T-helper 2 cell (primary cell): ENCODE measurements at regions not wholly inside any gene's neighbourhood (a gene's known extent, or its start where the extent isn't known, plus 50 kb on each side); places are given as distances from the start of the nearest gene placed in this dataset.
"Not testable (repeated sequence)": the region's sequence is repeated elsewhere in the genome, so short reads cannot be mapped to it uniquely, and the experiment has no call there.

Experiments used
- DNase-seq, 5 experiments: peaks; one replicate each; pipeline versions ENCODE4 v3.0.0 to v3.0.0-alpha.2; 2012 to 2022

DNA sequence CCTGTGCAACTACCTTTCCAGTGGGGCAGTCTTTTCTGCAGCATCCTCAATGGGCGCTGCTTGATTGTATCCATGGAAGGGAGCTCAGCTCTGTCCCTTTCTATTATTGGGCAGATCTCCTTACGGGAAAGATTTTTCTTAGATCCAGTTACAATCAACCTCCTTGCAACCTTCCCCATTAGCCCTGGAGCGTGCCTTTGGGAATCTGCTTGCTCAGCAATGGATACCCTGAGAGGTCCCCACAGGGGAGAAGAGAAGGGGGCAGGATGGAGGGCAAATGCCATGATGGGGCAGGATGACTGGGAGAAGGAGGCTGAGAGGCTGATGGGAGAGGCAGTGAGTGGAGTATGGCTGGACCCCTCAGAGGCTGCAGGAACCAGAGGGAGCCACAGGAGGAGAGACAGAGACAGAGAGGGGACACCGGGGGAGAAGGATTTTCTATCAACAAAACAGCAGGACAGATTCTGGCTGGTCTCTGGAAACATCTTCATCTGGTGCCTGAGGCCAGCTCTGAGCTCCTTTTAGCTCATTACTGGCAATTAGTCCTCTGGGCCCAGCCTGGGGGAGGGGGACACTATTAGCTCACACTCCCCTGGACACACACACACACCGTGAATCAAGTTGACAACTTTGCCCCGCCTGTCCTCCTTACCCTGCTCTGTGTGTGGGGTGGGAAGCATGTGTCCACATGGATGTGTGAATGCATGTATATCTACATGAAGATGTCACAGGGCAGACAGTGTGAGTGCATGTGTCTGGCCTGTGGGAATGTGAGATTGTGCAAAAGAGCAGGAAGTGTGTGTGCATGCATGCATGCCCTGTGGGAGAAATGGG is 80.8 kb upstream of the PAX2 start:
- no peak for DNase-seq

DNA sequence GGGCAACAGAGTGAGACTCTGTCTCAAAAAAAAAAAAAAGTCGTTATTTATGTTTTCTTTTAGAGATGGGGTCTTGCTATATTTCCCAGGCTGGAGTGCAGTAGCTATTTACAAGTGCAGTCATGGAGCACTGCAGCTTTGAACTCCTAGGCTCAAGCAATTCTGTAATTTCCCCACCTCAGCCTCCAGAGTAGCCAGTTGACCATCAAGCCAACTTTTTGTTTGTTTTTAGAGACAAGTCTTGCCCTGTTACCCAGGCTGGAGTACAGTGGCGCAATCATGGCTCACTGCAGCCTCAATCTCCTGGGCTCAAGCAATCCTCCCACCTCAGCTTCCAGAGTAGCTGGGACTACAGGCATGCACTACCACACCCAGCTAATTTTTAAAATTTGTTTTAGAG is 78.7 kb upstream of the PAX2 start:
- not testable (repeated sequence) for DNase-seq

DNA sequence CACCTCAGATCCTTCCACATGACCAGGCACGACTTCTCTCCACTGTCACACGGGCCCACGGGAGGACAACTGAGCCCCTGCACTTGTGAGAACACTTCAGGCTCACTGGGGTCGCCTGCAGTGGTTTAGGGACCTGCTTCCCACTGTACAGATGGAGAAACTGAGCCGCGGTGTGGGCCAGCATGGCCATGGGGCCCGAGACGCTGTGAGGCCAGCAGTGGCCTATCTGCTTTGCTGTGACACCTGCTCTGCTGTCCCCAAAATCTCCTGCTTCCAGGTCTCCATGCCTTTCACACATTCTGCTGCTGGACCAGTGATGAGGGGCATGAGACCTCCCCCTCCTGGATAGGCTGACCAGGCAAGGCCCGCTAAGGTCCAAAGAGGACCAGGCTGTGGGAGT is 75.8 kb upstream of the PAX2 start:
- no peak for DNase-seq

DNA sequence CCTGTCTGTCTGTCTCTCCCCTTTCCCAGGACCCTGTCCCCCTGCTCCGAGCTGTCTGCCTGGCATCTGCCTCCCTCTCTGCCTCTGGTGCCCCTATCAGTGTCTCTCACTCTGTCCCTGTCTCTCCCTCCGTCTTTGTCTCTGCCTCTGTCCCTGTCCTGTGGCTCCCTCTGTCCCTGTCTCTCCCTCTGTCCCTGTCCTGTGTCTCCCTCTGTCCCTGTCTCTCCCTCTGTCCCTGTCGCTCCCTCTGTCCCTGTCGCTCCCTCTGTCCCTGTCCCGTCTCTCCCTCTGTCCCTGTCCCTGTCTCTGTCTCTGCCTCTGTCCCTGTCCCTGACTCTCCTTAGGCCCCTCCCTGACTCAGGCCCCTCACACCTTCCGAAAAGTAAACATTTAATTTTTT is 75.0 kb upstream of the PAX2 start:
- no peak for DNase-seq

DNA sequence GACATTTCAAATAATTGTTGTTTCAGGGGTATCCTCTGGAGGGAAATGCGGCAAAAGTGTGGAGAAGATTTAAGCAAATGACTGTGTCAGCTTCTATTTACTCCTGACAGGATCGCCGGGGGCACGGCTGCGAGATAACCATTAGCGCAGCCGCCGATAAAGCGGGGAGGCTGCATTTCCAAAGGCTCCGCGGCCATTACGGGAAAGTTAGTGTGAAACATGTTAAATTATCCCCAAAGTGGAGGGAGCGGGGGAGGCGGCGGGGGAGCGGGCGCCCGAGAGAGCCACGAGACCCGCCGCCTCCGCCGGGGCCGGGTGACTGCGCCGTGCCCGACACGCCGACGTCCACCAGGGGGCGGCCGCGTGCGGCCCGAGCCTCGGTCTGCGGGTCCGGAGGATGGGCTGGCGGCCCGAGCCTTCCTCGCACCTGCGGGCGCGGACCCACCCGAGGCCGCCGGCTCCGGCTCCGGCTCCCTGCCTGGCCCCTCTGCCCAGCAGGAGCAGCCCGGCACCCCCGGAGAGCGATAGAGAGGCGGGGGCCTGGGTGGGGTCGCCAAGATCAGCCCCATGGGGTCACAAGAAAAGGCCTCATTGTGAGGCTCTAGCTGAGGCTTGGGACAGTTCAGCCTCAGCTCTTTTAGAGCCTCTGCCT is 74.4 kb upstream of the PAX2 start:
- peak in 4 of 5 experiments; percentile 41 to 57 (median 50) for DNase-seq

DNA sequence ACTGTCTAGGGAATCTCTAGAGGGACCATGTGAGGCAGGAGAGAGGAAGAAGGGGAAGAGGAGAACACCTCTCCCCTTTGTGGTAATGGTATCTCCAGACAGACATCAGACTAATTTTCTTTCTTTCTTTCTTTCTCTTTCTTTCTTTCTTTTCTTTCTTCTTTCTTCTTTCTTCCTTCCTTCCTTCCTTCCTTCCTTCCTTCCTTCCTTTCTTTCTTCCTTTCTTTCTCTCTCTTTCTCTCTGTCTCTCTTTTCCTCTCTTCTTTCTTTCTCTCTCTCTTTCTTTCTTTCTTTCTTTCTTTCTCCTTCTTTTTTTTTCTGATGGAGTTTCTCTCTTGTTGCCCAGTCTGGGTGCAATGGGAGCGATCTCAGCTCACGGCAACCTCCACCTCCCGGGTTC is 73.2 kb upstream of the PAX2 start:
- DNase-seq = no peak

DNA sequence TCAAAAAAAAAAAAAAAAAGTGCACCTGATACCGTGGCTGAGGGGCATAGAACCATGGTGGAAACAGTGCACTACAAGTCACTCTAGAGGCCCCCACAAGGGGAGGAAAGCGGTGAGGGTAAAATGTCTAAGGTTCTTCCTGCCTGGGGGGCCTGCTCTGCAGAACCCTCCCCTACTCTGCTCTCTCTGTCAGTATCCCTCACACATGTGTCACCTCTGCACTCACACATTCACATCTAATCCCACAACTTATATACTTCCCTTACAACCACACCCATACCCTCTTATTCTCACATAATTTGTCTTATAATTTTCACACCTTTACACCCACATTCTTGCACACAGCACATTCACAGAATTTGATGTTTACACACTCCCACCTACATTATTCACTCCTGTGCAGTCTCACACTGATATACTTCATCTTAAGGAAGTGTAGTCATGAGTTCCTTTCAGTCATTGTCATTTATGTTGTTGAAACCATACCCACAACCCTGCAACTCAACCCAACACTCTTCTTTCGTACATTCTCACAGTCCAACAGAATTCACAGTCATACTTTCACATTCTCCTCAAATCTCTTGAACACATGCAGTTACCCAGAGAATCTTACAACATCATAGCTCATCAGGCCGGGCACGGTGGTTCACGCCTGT is 68.0 kb upstream of the PAX2 start:
- DNase-seq = no peak

DNA sequence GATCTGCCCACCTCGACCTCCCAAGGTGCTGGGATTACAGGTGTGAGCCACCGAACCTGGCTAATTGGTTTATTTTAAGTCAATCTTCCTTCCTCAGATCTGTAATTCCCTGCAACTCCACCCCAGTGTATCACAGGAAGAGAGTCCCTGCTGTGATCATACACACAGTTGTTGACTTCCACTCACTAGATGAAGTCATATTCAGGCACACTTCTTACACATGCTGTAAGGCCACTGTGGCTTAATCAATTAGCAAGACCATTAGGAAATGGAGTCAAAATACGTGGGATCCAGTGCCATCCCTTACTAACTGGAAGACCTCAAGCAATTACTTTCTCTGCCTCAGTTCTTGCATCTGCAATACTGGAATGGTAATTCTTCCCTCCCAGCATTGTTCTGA is 66.1 kb upstream of the PAX2 start:
- DNase-seq = no peak

DNA sequence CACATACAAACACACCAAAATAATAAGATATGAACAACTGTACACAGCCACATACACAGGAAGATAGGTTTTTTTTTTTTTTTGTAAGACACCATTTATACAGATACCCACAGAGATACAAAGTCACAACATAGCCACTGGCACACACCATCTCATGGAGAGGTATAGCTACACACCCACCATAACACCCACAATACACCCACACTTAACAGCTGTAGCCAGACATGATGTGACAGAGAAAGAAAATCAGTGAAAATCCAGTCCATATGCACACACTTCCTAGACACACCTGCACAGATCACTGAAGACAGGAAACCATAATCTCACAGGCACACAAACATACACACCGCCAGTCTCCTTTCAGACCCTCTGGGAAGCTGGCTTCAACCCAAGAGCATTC is 62.4 kb upstream of the PAX2 start:
- DNase-seq = no peak

DNA sequence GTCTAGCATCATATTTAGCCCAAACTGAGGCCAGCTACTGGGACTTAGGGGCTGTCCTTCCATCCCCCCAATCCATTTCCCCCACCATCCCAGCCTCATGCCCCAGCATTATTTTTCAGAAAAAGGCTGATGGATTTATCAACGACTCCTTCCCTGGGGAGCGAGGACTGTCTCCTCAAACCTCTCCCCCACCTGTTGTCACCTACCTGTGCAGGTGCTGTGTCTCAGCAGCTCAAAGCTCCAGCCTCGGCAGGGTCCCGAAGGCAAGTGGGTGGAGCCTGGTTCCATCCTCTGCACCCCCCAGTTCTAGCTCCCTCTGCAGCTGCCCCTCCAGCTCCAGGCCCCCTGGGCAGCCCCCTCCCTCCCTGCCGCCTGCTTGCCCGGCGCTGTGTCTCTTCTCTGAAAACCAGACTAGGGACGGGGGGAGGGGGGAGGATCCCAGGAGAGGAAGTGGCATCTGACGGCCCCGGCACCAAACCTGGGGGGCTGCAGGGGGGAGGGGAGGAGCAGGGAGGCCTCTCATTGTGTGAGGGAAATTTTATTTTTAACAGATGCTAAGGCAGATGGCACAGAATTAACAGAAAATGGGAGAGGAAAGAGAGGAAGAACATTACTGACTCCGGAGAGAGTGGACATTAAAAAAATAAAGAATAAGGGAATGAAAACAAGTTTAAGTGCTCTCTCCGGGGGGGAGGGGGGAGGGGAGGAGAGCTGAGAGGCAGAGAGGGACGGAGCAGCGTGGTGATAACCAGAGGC is 61.7 kb upstream of the PAX2 start:
- no peak for DNase-seq

DNA sequence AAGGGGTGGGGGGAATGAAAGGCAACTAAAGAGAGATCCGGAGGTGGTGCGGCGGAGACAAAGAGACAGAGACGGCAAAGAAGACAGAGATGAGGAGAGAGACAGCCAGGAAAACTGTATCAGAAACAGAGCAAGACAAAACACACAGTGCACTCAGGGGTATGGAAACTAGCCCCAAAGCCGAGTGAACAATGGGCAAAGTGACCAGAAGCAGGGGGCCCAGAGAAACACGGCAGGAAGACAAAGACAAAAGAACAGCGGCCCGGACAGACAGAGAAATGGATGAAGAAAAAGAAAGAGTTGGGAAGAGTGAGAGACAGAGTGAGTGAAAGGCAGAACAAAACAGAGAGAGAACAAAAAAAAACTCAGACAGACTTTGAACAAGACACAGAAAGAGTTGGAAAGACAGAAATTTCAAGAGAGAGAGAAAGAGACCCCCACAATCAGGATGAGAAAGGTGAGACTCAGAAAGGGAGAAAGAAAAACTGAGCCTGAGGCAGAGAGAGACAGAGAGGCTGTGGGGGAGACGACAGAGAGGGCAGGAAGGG is 60.6 kb upstream of the PAX2 start:
- DNase-seq = no peak

DNA sequence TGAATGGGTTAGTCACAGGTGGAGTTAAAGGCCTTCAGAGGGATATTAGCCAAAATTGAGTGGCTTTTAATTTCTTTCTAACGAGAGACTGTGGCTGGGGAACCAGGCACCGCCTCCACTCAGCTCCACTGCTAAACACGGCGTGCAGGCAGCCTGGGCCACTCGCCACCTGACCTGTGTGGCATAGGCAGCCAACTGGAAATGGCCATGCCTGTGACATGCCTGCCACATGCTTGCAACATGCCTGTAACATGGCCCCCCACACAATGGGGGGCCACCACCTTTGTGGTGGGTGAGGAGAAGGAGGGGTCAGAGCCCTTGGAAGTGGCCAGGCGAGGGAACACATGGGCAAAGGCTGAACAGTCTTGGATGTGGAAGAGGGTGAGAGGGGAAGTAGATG is 60.1 kb upstream of the PAX2 start:
- DNase-seq = no peak

DNA sequence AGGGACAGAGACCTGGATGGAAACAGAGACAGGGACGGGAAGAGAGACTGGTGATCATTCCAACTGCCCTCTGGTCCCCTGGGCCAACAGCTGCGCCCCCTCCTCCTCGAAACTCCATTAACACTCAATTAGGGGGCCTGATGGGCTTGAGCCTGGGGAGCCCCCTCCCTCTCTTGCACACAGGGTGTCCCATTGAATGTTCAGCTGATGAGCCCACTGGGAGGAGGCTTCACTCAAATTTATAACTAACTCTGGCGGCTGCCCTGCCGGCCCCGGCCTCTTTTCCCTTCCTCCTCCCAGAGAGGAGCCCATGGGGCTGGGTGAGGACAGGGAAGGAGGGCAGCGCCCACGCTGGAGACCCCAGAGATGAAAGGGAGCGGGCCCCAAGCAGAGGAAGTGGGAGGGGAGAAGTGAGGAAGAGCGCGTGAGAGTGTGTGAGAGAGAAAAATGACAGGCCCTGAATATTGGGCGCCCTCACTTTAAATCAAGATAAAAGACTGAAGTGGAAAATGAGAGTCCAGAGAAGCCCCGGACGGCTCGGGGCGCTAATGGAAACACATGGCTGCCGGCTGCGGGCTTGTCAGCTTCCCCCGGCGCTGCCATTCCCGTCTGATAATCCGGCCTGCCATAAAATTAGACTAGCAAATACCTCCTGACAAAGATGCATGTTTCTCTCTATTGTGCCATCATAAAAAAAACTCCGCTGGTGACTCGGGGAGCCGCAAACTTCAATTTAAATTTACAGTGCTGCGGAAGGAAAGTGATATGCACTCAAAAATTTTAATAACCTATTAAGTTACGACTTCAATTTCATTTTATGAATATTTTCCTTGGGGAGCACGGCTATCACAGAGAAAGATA is 58.0 kb upstream of the PAX2 start:
- no peak for DNase-seq

DNA sequence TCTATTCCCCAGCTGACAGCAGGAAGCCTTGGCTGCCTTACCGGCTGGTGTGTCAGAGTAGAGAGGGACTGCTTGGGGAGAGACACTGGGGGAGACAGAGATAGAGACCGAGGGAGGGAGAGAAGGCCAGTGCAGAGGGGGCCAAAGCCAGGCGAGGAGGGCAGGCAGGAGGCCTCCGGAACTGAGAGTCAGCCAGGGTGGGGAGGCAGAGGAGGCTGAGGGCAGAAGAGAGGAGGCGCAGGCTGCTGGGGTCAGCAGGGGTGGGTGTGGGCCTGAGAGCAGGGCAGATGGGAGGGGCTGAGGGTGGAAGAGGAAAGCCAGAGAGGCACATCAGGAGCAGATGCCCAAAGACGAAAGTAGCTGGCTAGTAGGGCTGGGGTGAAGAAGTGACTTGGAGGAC is 57.2 kb upstream of the PAX2 start:
- DNase-seq = no peak

DNA sequence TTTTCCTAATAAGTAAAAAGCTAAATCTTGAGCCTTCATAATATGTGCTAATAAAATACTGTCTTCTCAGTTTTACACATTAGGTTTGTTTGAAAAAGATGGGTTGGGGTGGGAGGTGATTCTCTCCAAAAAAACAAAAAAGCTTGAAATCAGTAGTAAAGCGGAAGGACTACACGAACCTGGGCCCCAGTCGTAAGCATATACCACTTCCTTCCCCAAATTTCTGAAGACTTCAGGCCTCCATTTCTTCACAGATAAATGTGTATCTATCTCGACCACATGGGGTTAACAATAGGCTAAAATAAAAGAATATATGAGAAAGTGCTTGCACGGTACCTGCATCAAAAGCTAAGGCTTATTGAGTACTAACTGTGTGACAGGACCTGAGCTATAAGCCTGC is 51.6 kb upstream of the PAX2 start:
- DNase-seq = no peak
